Large intestine (tissue), 3 donors: ENCODE measurements at regions not wholly inside any gene's neighbourhood (a gene's known extent, or its start where the extent isn't known, plus 50 kb on each side); places are given as distances from the start of the nearest gene placed in this dataset.
A peak's percentile ranks its signal among the peaks of the same experiment; 100 is the strongest.

Experiments used
- DNase-seq, 2 donors: peaks; one replicate each; pipeline versions ENCODE4 v3.0.0 to v3.0.0-alpha.2; 2013
- H3K27ac ChIP-seq: one replicate; pipeline ENCODE4 v1.5.1; 2013; ENCODE audit warnings: low read length
- H3K27me3 ChIP-seq: 2 replicates; pipeline ENCODE4 v1.6.1; 2013; ENCODE audit warnings: low read length; ENCODE audit not compliant: control insufficient read depth, insufficient read depth
- H3K36me3 ChIP-seq: 2 replicates; pipeline ENCODE4 v1.6.1; 2013; ENCODE audit warnings: low read length; ENCODE audit not compliant: control insufficient read depth, insufficient read depth
- H3K4me1 ChIP-seq: one replicate; pipeline ENCODE4 v1.6.1; 2013; ENCODE audit warnings: low read length; ENCODE audit not compliant: control insufficient read depth, insufficient read depth
- H3K4me3 ChIP-seq: one replicate; pipeline ENCODE4 v1.5.1; 2013; ENCODE audit warnings: low read length
- H3K9me3 ChIP-seq: one replicate; pipeline ENCODE4 v1.6.1; 2013; ENCODE audit warnings: mild to moderate bottlenecking, low read depth, low read length, moderate library complexity; ENCODE audit not compliant: control insufficient read depth
- WGBS: methylation state at CpG from one replicate; pipeline ENCODE4 v1.1.5; 2013; ENCODE audit warnings: low lambda C conversion rate; ENCODE audit not compliant: insufficient coverage; 5-methylcytosine and 5-hydroxymethylcytosine counted together

- Histone ChIP-seq H3K4me1 (no peaks in the 10 kb centered on the region), H3K27me3 (no peaks in the 10 kb centered on the region), H3K27ac (no peak overlapping the region), H3K4me3 (no peak overlapping the region), H3K9me3 (no peaks in the 10 kb centered on the region), H3K36me3 (no peaks in the 10 kb centered on the region)
- WGBS: 80% methylated on average over 1 of the region's 2 CpGs
- no peak for DNase-seq
Observed at GRCh38 chr9:29203244-29203930, 1630.1 kb upstream of the C9orf72 start.

- Histone ChIP-seq H3K4me1 (peaks cover 7% of the 10 kb centered on the region), H3K4me3 (no peak overlapping the region), H3K27me3 (peaks cover 26% of the 10 kb centered on the region), H3K36me3 (no peaks in the 10 kb centered on the region), H3K9me3 (no peaks in the 10 kb centered on the region), H3K27ac (no peak overlapping the region)
- no peak for DNase-seq
Observed at GRCh38 chr9:29208670-29209069, 1635.4 kb upstream of the C9orf72 start.

- peaks cover 7% of the 10 kb centered on the region for H3K4me1 ChIP-seq
- no peaks in the 10 kb centered on the region for H3K9me3 ChIP-seq
- no CpG with 5 or more reads among the region's 2 CpGs for WGBS
- no peak overlapping the region for H3K27ac ChIP-seq
- H3K36me3 ChIP-seq: no peaks in the 10 kb centered on the region
- H3K27me3 ChIP-seq: peaks cover 37% of the 10 kb centered on the region
- DNase-seq: no peak
- no peak overlapping the region for H3K4me3 ChIP-seq
Observed at GRCh38 chr9:29209748-29210291, 1636.5 kb upstream of the C9orf72 start.

- Histone ChIP-seq H3K36me3 (no peaks in the 10 kb centered on the region), H3K4me1 (peaks cover 7% of the 10 kb centered on the region), H3K27me3 (peaks cover 49% of the 10 kb centered on the region), H3K9me3 (no peaks in the 10 kb centered on the region), H3K27ac (no peak overlapping the region), H3K4me3 (no peak overlapping the region)
- 54% methylated on average over 2 of the region's 6 CpGs for WGBS
- no peak for DNase-seq
Observed at GRCh38 chr9:29211003-29211579, 1637.8 kb upstream of the C9orf72 start.

GRCh38 chr9:29211580-29212396 is 1638.5 kb upstream of the C9orf72 start:
- Histone ChIP-seq H3K4me3 (peak overlapping the region; percentile 23), H3K9me3 (no peaks in the 10 kb centered on the region), H3K27me3 (peaks cover 50% of the 10 kb centered on the region), H3K4me1 (peaks cover 7% of the 10 kb centered on the region), H3K36me3 (no peaks in the 10 kb centered on the region), H3K27ac (no peak overlapping the region)
- DNase-seq: peak; percentile 37 to 40
- no CpG with 5 or more reads among the region's 51 CpGs for WGBS

GRCh38 chr9:29212397-29213387 is 1639.4 kb upstream of the C9orf72 start:
- no peaks in the 10 kb centered on the region for H3K9me3 ChIP-seq
- H3K27ac ChIP-seq: no peak overlapping the region
- H3K4me3 ChIP-seq: peak overlapping the region; percentile 3
- H3K36me3 ChIP-seq: no peaks in the 10 kb centered on the region
- DNase-seq: peak in 1 of 2 donors; percentile 14
- peaks cover 50% of the 10 kb centered on the region for H3K27me3 ChIP-seq
- peaks cover 7% of the 10 kb centered on the region for H3K4me1 ChIP-seq
- 0% methylated on average over 3 of the region's 54 CpGs for WGBS

- peaks cover 7% of the 10 kb centered on the region for H3K4me1 ChIP-seq
- DNase-seq: peak in 1 of 2 donors; percentile 16
- H3K27me3 ChIP-seq: peaks cover 50% of the 10 kb centered on the region
- no peak within 1 kb of the TSS for H3K27ac ChIP-seq
- WGBS: no CpG with 5 or more reads among the region's 57 CpGs
- no peaks in the 10 kb centered on the region for H3K9me3 ChIP-seq
- H3K4me3 ChIP-seq: peak within 1 kb of the TSS; percentile 25
- no peaks in the 10 kb centered on the region for H3K36me3 ChIP-seq
Observed at GRCh38 chr9:29213417-29214153, 1640.3 kb upstream of the C9orf72 start, which contains the start of gene LINGO2. TSS of gene LINGO2 (minus strand) at chr9:29213601.

- Histone ChIP-seq H3K27me3 (peaks cover 50% of the 10 kb centered on the region), H3K27ac (no peak overlapping the region), H3K4me3 (peak overlapping the region; percentile 25), H3K9me3 (no peaks in the 10 kb centered on the region), H3K4me1 (peaks cover 7% of the 10 kb centered on the region), H3K36me3 (no peaks in the 10 kb centered on the region)
- DNase-seq: peak in 1 of 2 donors; percentile 5
- 0% methylated on average over 1 of the region's 18 CpGs for WGBS
Observed at GRCh38 chr9:29214154-29214689, 1640.9 kb upstream of the C9orf72 start.

- no CpG with 5 or more reads among the region's 31 CpGs for WGBS
- no peaks in the 10 kb centered on the region for H3K36me3 ChIP-seq
- H3K9me3 ChIP-seq: no peaks in the 10 kb centered on the region
- peaks cover 50% of the 10 kb centered on the region for H3K27me3 ChIP-seq
- H3K27ac ChIP-seq: no peak overlapping the region
- DNase-seq: no peak
- H3K4me1 ChIP-seq: peaks cover 7% of the 10 kb centered on the region
- H3K4me3 ChIP-seq: peak overlapping the region; percentile 25
Observed at GRCh38 chr9:29214690-29215253, 1641.5 kb upstream of the C9orf72 start.
